Vagina (tissue), 2 donors: ENCODE measurements at regions not wholly inside any gene's neighbourhood (a gene's known extent, or its start where the extent isn't known, plus 50 kb on each side); places are given as distances from the start of the nearest gene placed in this dataset.

ENCODE experiments used
- DNase-seq, 2 donors: peaks; one replicate each; pipeline ENCODE4 v3.0.0-alpha.2; 2017; ENCODE audit errors: extremely low spot score in 2 of 2
- H3K27ac ChIP-seq: fragments of 200-600 bp; sonication (generic); one replicate; pipeline ENCODE4 v1.5.1; 2019
- H3K27me3 ChIP-seq: fragments of 200-600 bp; sonication (generic); one replicate; pipeline ENCODE4 v1.5.1; 2019
- H3K36me3 ChIP-seq, 2 donors: fragments of 200-600 bp; sonication (generic); one replicate each; pipeline ENCODE4 v1.5.1; 2017 to 2019
- H3K4me1 ChIP-seq: fragments of 200-600 bp; sonication (generic); one replicate; pipeline ENCODE4 v1.5.1; 2019
- H3K4me3 ChIP-seq, 2 donors: fragments of 200-600 bp; sonication (generic); 1 replicate in 1 of 2; 2 replicates in 1 of 2; pipeline ENCODE4 v1.5.1; 2016 to 2019
- H3K9me3 ChIP-seq: fragments of 200-600 bp; sonication (generic); one replicate; pipeline ENCODE4 v1.5.1; 2019
- CTCF ChIP-seq, 3 experiments: fragments of 450-650 bp in 2 of 3; fragments of 200-600 bp in 1 of 3; sonication (generic) in 1 of 3; IDR thresholded peaks; one replicate each; pipeline ENCODE4 v1.5.1; 2017 to 2019; ENCODE audit warnings: antibody characterized with exemption in 3 of 3, mild to moderate bottlenecking in 2 of 3, moderate library complexity in 2 of 3
- POLR2A ChIP-seq, 2 donors: fragments of 450-650 bp; IDR thresholded peaks; one replicate each; pipeline ENCODE4 v1.6.1; 2017; ENCODE audit warnings: antibody characterized with exemption in 2 of 2, mild to moderate bottlenecking in 2 of 2, moderate library complexity in 2 of 2
- POLR2AphosphoS5 ChIP-seq, 2 donors: sonication (generic); formaldehyde crosslinking; IDR thresholded peaks; one replicate each; pipeline ENCODE4 v1.9.0; 2017; ENCODE audit warnings: antibody characterized with exemption in 2 of 2, mild to moderate bottlenecking in 2 of 2, low read depth in 1 of 2; ENCODE audit not compliant: insufficient read depth in 1 of 2
- intact Hi-C: fragments of 100-400 bp; cut with DNase I; formaldehyde crosslinking; loops from one replicate; pipeline ENCODE4 v1.15.1; 2023

GRCh38 chr6:113774127-113774825 lies 82.9 kb upstream of the MARCKS start:
- intact Hi-C loops = no loop called here
- H3K9me3 ChIP-seq = no peaks in the 10 kb centered on the region
- no peak for DNase-seq
- no peak overlapping the region for H3K27ac ChIP-seq
- H3K36me3 ChIP-seq = no peaks in the 10 kb centered on the region
- no peak for TF ChIP-seq CTCF (IDR thresholded peaks at IDR 0.05)
- no peak for TF ChIP-seq POLR2A (IDR thresholded peaks at IDR 0.05)
- TF ChIP-seq POLR2AphosphoS5 (IDR thresholded peaks at IDR 0.05; ENCODE audit: insufficient read depth in 1 of 2, low read depth in 1 of 2) = no peak
- H3K4me1 ChIP-seq = no peaks in the 10 kb centered on the region
- no peaks in the 10 kb centered on the region for H3K27me3 ChIP-seq
- no peak overlapping the region for H3K4me3 ChIP-seq

- H3K4me1 ChIP-seq = no peaks in the 10 kb centered on the region
- DNase-seq = no peak
- no peak overlapping the region for H3K4me3 ChIP-seq
- H3K9me3 ChIP-seq = no peaks in the 10 kb centered on the region
- no peak overlapping the region for H3K27ac ChIP-seq
- no peaks in the 10 kb centered on the region for H3K36me3 ChIP-seq
- TF ChIP-seq POLR2AphosphoS5 (IDR thresholded peaks at IDR 0.05; ENCODE audit: insufficient read depth in 1 of 2, low read depth in 1 of 2) = no peak
- no peak for TF ChIP-seq POLR2A (IDR thresholded peaks at IDR 0.05)
- TF ChIP-seq CTCF (IDR thresholded peaks at IDR 0.05) = no peak
- H3K27me3 ChIP-seq = no peaks in the 10 kb centered on the region
- intact Hi-C loops = no loop called here
These were observed 80.1 kb upstream of the MARCKS start for GRCh38 chr6:113776998-113777397.

GRCh38 chr6:113777601-113778000 lies 79.5 kb upstream of the MARCKS start:
- Histone ChIP-seq H3K27ac (no peak overlapping the region), H3K36me3 (no peaks in the 10 kb centered on the region), H3K4me3 (no peak overlapping the region), H3K4me1 (no peaks in the 10 kb centered on the region), H3K27me3 (no peaks in the 10 kb centered on the region), H3K9me3 (no peaks in the 10 kb centered on the region)
- no peak for DNase-seq
- intact Hi-C loops = no loop called here
- TF ChIP-seq POLR2A (IDR thresholded peaks at IDR 0.05) = no peak
- TF ChIP-seq CTCF (IDR thresholded peaks at IDR 0.05) = no peak
- no peak for TF ChIP-seq POLR2AphosphoS5 (IDR thresholded peaks at IDR 0.05; ENCODE audit: insufficient read depth in 1 of 2, low read depth in 1 of 2)

- Histone ChIP-seq H3K27ac (no peak overlapping the region), H3K4me3 (no peak overlapping the region), H3K4me1 (no peaks in the 10 kb centered on the region), H3K9me3 (no peaks in the 10 kb centered on the region), H3K27me3 (no peaks in the 10 kb centered on the region), H3K36me3 (no peaks in the 10 kb centered on the region)
- TF ChIP-seq POLR2AphosphoS5 (IDR thresholded peaks at IDR 0.05; ENCODE audit: insufficient read depth in 1 of 2, low read depth in 1 of 2) (no peak), CTCF (IDR thresholded peaks at IDR 0.05) (no peak), POLR2A (IDR thresholded peaks at IDR 0.05) (no peak)
- intact Hi-C loops = no loop called here
- DNase-seq = no peak
These were observed 77.5 kb upstream of the MARCKS start for GRCh38 chr6:113779656-113780055.

- H3K27me3 ChIP-seq = no peaks in the 10 kb centered on the region
- H3K4me3 ChIP-seq = no peak overlapping the region
- TF ChIP-seq POLR2AphosphoS5 (IDR thresholded peaks at IDR 0.05; ENCODE audit: insufficient read depth in 1 of 2, low read depth in 1 of 2) = no peak
- no peak for TF ChIP-seq POLR2A (IDR thresholded peaks at IDR 0.05)
- TF ChIP-seq CTCF (IDR thresholded peaks at IDR 0.05) = no peak
- DNase-seq = no peak
- intact Hi-C loops = no loop called here
- no peaks in the 10 kb centered on the region for H3K4me1 ChIP-seq
- H3K27ac ChIP-seq = no peak overlapping the region
- no peaks in the 10 kb centered on the region for H3K36me3 ChIP-seq
- no peaks in the 10 kb centered on the region for H3K9me3 ChIP-seq
These were observed 74.5 kb upstream of the MARCKS start for GRCh38 chr6:113782636-113783035.
